Tibial nerve (tissue), 4 donors: ENCODE measurements at regions not wholly inside any gene's neighbourhood (a gene's known extent, or its start where the extent isn't known, plus 50 kb on each side); places are given as distances from the start of the nearest gene placed in this dataset.

Experiments
- DNase-seq, 2 donors: peaks; one replicate each; pipeline ENCODE4 v3.0.0-alpha.2; 2019; ENCODE audit warnings: low spot score in 2 of 2
- H3K27ac ChIP-seq, 4 donors: fragments of 200-600 bp; sonication (generic) in 3 of 4; one replicate each; pipeline ENCODE4 v1.5.1; 2017 to 2019; ENCODE audit warnings: mild to moderate bottlenecking in 1 of 4
- H3K27me3 ChIP-seq, 2 donors: fragments of 200-600 bp; sonication (generic) in 1 of 2; one replicate each; pipeline versions ENCODE4 v1.5.1 to v1.6.0; 2017 to 2019
- H3K36me3 ChIP-seq, 3 donors: fragments of 200-600 bp; sonication (generic); one replicate each; pipeline ENCODE4 v1.5.1; 2018 to 2019
- H3K4me1 ChIP-seq, 4 donors: fragments of 200-600 bp; sonication (generic) in 3 of 4; one replicate each; pipeline ENCODE4 v1.5.1; 2017 to 2019
- H3K4me3 ChIP-seq, 4 donors: fragments of 200-600 bp; sonication (generic) in 3 of 4; one replicate each; pipeline ENCODE4 v1.5.1; 2017 to 2019; ENCODE audit warnings: mild to moderate bottlenecking in 1 of 4, moderate library complexity in 1 of 4
- H3K9me3 ChIP-seq, 4 donors: fragments of 200-600 bp; sonication (generic) in 3 of 4; one replicate each; pipeline ENCODE4 v1.5.1; 2017 to 2019
- EP300 ChIP-seq, 2 donors: sonication (generic); formaldehyde crosslinking; IDR thresholded peaks; one replicate each; pipeline ENCODE4 v1.6.1; 2017; ENCODE audit warnings: antibody characterized with exemption in 2 of 2, mild to moderate bottlenecking in 1 of 2
- POLR2A ChIP-seq, 2 donors: fragments of 450-650 bp; IDR thresholded peaks; one replicate each; pipeline ENCODE4 v1.6.1; 2017; ENCODE audit warnings: antibody characterized with exemption in 2 of 2, mild to moderate bottlenecking in 2 of 2, moderate library complexity in 2 of 2
- WGBS, 2 donors: methylation state at CpG; one replicate each; pipeline ENCODE4 v1.1.5; 2018; 5-methylcytosine and 5-hydroxymethylcytosine counted together
- TF ChIP-seq, protein P1 (sequence below), 5 experiments: fragments of 200-600 bp in 3 of 5; fragments of 450-650 bp in 2 of 5; sonication (generic) in 3 of 5; IDR thresholded peaks; one replicate each; pipeline ENCODE4 v1.5.1; 2016 to 2019; ENCODE audit warnings: antibody characterized with exemption in 5 of 5, mild to moderate bottlenecking in 3 of 5, moderate library complexity in 2 of 5

- DNase-seq = no peak
- WGBS, 2 donors = 64 to 76% methylated on average over 5 of the region's 5 CpGs
- TF ChIP-seq EP300 (IDR thresholded peaks at IDR 0.05) (no peak), POLR2A (IDR thresholded peaks at IDR 0.05) (no peak)
- TF ChIP-seq, protein P1, sequence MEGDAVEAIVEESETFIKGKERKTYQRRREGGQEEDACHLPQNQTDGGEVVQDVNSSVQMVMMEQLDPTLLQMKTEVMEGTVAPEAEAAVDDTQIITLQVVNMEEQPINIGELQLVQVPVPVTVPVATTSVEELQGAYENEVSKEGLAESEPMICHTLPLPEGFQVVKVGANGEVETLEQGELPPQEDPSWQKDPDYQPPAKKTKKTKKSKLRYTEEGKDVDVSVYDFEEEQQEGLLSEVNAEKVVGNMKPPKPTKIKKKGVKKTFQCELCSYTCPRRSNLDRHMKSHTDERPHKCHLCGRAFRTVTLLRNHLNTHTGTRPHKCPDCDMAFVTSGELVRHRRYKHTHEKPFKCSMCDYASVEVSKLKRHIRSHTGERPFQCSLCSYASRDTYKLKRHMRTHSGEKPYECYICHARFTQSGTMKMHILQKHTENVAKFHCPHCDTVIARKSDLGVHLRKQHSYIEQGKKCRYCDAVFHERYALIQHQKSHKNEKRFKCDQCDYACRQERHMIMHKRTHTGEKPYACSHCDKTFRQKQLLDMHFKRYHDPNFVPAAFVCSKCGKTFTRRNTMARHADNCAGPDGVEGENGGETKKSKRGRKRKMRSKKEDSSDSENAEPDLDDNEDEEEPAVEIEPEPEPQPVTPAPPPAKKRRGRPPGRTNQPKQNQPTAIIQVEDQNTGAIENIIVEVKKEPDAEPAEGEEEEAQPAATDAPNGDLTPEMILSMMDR (IDR thresholded peaks at IDR 0.05) = no peak
- no peaks in the 10 kb centered on the region for H3K4me1 ChIP-seq
- no peaks in the 10 kb centered on the region for H3K27me3 ChIP-seq
- no peaks in the 10 kb centered on the region for H3K9me3 ChIP-seq
- H3K36me3 ChIP-seq = no peaks in the 10 kb centered on the region
- no peak overlapping the region for H3K4me3 ChIP-seq
- H3K27ac ChIP-seq = no peak overlapping the region
Observed at GRCh38 chr4:96691521-96691920, 851.6 kb downstream of the PDHA2 start.

- Histone ChIP-seq H3K27me3 (no peaks in the 10 kb centered on the region), H3K4me1 (no peaks in the 10 kb centered on the region), H3K4me3 (no peak overlapping the region), H3K36me3 (no peaks in the 10 kb centered on the region), H3K9me3 (no peaks in the 10 kb centered on the region), H3K27ac (no peak overlapping the region)
- no peak for DNase-seq
- TF ChIP-seq POLR2A (IDR thresholded peaks at IDR 0.05) = no peak
- TF ChIP-seq, protein P1 (IDR thresholded peaks at IDR 0.05) = no peak
- no peak for TF ChIP-seq EP300 (IDR thresholded peaks at IDR 0.05)
- 33 to 58% methylated on average over 2 of the region's 2 CpGs for WGBS, 2 donors
Observed at GRCh38 chr4:96698831-96699230, 858.9 kb downstream of the PDHA2 start.

- Histone ChIP-seq H3K4me1 (no peaks in the 10 kb centered on the region), H3K27me3 (no peaks in the 10 kb centered on the region), H3K27ac (no peak overlapping the region), H3K36me3 (no peaks in the 10 kb centered on the region), H3K4me3 (no peak overlapping the region), H3K9me3 (no peaks in the 10 kb centered on the region)
- TF ChIP-seq EP300 (IDR thresholded peaks at IDR 0.05) (no peak), POLR2A (IDR thresholded peaks at IDR 0.05) (no peak)
- TF ChIP-seq, protein P1 (IDR thresholded peaks at IDR 0.05) = no peak
- 25 to 53% methylated on average over 2 of the region's 2 CpGs for WGBS, 2 donors
- DNase-seq = no peak
Observed at GRCh38 chr4:96703265-96703664, 863.4 kb downstream of the PDHA2 start.

GRCh38 chr4:96708766-96709165, 868.9 kb downstream of the PDHA2 start:
- TF ChIP-seq, protein P1 (IDR thresholded peaks at IDR 0.05) = no peak
- no peak for TF ChIP-seq EP300 (IDR thresholded peaks at IDR 0.05)
- no peak for TF ChIP-seq POLR2A (IDR thresholded peaks at IDR 0.05)
- H3K36me3 ChIP-seq = no peaks in the 10 kb centered on the region
- H3K27me3 ChIP-seq = no peaks in the 10 kb centered on the region
- H3K4me3 ChIP-seq = no peak overlapping the region
- H3K9me3 ChIP-seq = no peaks in the 10 kb centered on the region
- no peak for DNase-seq
- 81 to 83% methylated on average over 1 of the region's 1 CpG for WGBS, 2 donors
- H3K27ac ChIP-seq = no peak overlapping the region
- H3K4me1 ChIP-seq = no peaks in the 10 kb centered on the region

GRCh38 chr4:96713271-96713850, 873.5 kb downstream of the PDHA2 start:
- Histone ChIP-seq H3K4me1 (no peaks in the 10 kb centered on the region), H3K9me3 (no peaks in the 10 kb centered on the region), H3K36me3 (no peaks in the 10 kb centered on the region), H3K27me3 (no peaks in the 10 kb centered on the region), H3K4me3 (no peak overlapping the region), H3K27ac (no peak overlapping the region)
- DNase-seq = no peak
- WGBS, 2 donors = 61 to 70% methylated on average over 7 of the region's 7 CpGs
- TF ChIP-seq POLR2A (IDR thresholded peaks at IDR 0.05) (no peak), EP300 (IDR thresholded peaks at IDR 0.05) (no peak)
- TF ChIP-seq, protein P1 (IDR thresholded peaks at IDR 0.05) = no peak
